ENCODE measurements at regions not wholly inside any gene's neighbourhood (a gene's known extent, or its start where the extent isn't known, plus 50 kb on each side); places are given as distances from the start of the nearest gene placed in this dataset.

GRCh38 chr3:187836823-187837770 lies 91.8 kb upstream of the BCL6 start:
- H3K27me3 ChIP-seq (ENCODE audit: insufficient read depth, low read length) = no peaks in the 10 kb centered on the region
- H3K9me3 ChIP-seq (ENCODE audit: control insufficient read depth in 1 of 2, insufficient read depth in 1 of 2, low read depth in 1 of 2, low read length in 2 of 2) = no peaks in the 10 kb centered on the region
- H3K4me1 ChIP-seq (ENCODE audit: control insufficient read depth in 1 of 2, insufficient read depth in 2 of 2, low read length in 2 of 2) = peaks cover 0 to 3% of the 10 kb centered on the region in 2 experiments; a peak in 1 of 4 replicates
- ChIA-PET POLR2A (no interaction called here), RAD21 (ENCODE audit: low non-redundant PET in 1 of 2, low total read pairs in 2 of 2, uncharacterized antibody in 2 of 2, unreplicated experiment in 2 of 2) (no interaction called here), CTCF (no interaction called here)
- no peak overlapping the region for H3K4me2 ChIP-seq (ENCODE audit: low read length)
- H3K79me2 ChIP-seq (ENCODE audit: insufficient read depth, low read length) = no peaks in the 10 kb centered on the region
- TF ChIP-seq EZH2 (IDR thresholded peaks at IDR 0.05) (no peak), SIN3A (IDR thresholded peaks at IDR 0.05; ENCODE audit: low read depth) (no peak), ATF3 (IDR thresholded peaks at IDR 0.05) (no peak), CTCF (IDR thresholded peaks at IDR 0.05 in 2 of 3, conservative IDR thresholded peaks at IDR 0.05 in 1 of 3; ENCODE audit: borderline replicate concordance in 1 of 3, insufficient read depth in 1 of 3, low read depth in 2 of 3, low read length in 2 of 3) (no peak), POLR2A (IDR thresholded peaks at IDR 0.05; ENCODE audit: borderline replicate concordance, extremely low read depth, insufficient read depth, insufficient read length) (no peak), ZBTB33 (IDR thresholded peaks at IDR 0.05; ENCODE audit: extremely low read depth, insufficient replicate concordance, low read length) (no peak), EZH2phosphoT487 (IDR thresholded peaks at IDR 0.05; ENCODE audit: borderline replicate concordance) (no peak), RAD21 (IDR thresholded peaks at IDR 0.05; ENCODE audit: low read depth) (no peak), CBX3 (IDR thresholded peaks at IDR 0.05; ENCODE audit: low read depth) (no peak), MAX (IDR thresholded peaks at IDR 0.05) (no peak), POLR2AphosphoS5 (IDR thresholded peaks at IDR 0.05; ENCODE audit: low read depth, low read length) (no peak), SRF (IDR thresholded peaks at IDR 0.05; ENCODE audit: low read depth) (no peak), SP1 (IDR thresholded peaks at IDR 0.05; ENCODE audit: low read depth) (no peak), REST (IDR thresholded peaks at IDR 0.05; ENCODE audit: low read depth) (no peak), ZFX (IDR thresholded peaks at IDR 0.05) (no peak), ZNF274 (IDR thresholded peaks at IDR 0.05; ENCODE audit: low read depth, low read length) (no peak), FOSL1 (IDR thresholded peaks at IDR 0.05; ENCODE audit: low read depth) (no peak), TCF7L2 (IDR thresholded peaks at IDR 0.05; ENCODE audit: borderline replicate concordance, extremely low read depth, insufficient read depth, insufficient read length) (no peak)
- H2AFZ ChIP-seq (ENCODE audit: low read depth, low read length, poor library complexity, severe bottlenecking) = no peak overlapping the region
- intact Hi-C loops (cut with micrococcal nuclease) = no loop called here
- H3K36me3 ChIP-seq (ENCODE audit: control insufficient read depth in 1 of 2, insufficient read depth in 2 of 2, low read length in 2 of 2) = no peaks in the 10 kb centered on the region
- ATAC-seq (no peak), DNase-seq (ENCODE audit: low read depth, low spot score) (no peak)
- H3K4me3 ChIP-seq (replicated peaks in 1 of 2; ENCODE audit: low read depth in 1 of 2, low read length in 2 of 2) = no peak overlapping the region
- no peak overlapping the region for H3K27ac ChIP-seq (ENCODE audit: low read depth, low read length)
- H3K9ac ChIP-seq (ENCODE audit: low read length) = no peak overlapping the region
- H3K9me2 ChIP-seq (ENCODE audit: insufficient read depth) = no peaks in the 10 kb centered on the region
- BruUV-seq (replicated peaks) = no TSS peak
- H4K20me1 ChIP-seq (ENCODE audit: insufficient read depth) = no peaks in the 10 kb centered on the region

All from HCT116 (cell line).